Suprapubic skin (tissue), 4 donors: ENCODE measurements at regions not wholly inside any gene's neighbourhood (a gene's known extent, or its start where the extent isn't known, plus 50 kb on each side); places are given as distances from the start of the nearest gene placed in this dataset.

Experiments used
- EP300 ChIP-seq: sonication (generic); formaldehyde crosslinking; IDR thresholded peaks from one replicate; pipeline ENCODE4 v1.6.1; 2017; ENCODE audit warnings: antibody characterized with exemption
- POLR2A ChIP-seq, 2 donors: fragments of 450-650 bp; IDR thresholded peaks; one replicate each; pipeline ENCODE4 v1.6.1; 2017; ENCODE audit warnings: antibody characterized with exemption in 2 of 2, mild to moderate bottlenecking in 2 of 2, moderate library complexity in 2 of 2
- POLR2AphosphoS5 ChIP-seq, 3 donors: sonication (generic); formaldehyde crosslinking; IDR thresholded peaks; one replicate each; pipeline ENCODE4 v1.6.1; 2017; ENCODE audit warnings: antibody characterized with exemption in 3 of 3
- TF ChIP-seq, protein P1 (sequence below), 2 donors: fragments of 200-600 bp in 1 of 2; fragments of 450-650 bp in 1 of 2; sonication (generic) in 1 of 2; IDR thresholded peaks; one replicate each; pipeline ENCODE4 v1.5.1; 2016 to 2019; ENCODE audit warnings: antibody characterized with exemption in 2 of 2, mild to moderate bottlenecking in 1 of 2, moderate library complexity in 1 of 2

DNA sequence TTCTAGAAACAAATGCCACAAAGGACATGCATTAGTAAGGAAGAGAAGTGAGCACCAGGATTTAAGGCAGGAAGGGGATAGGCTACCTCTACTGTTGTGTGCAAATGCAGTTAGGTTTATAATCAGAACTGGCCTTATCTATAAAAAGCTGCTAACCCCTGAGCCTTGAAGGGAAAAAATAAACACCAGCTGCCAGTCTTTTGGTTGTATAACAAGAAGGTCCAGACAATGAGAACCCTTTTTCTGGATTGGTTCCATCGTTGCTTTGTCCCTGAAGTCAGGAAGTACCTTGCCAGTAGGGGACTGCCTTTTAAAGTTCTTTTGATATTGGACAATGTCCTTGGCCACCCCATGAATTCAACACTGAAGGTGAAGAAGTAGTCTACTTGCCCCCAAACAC lies 126.7 kb upstream of the OTUD4 start:
- TF ChIP-seq EP300 (no peak), POLR2A (IDR thresholded peaks at IDR 0.05) (no peak), POLR2AphosphoS5 (IDR thresholded peaks at IDR 0.05) (no peak)
- TF ChIP-seq, protein P1, sequence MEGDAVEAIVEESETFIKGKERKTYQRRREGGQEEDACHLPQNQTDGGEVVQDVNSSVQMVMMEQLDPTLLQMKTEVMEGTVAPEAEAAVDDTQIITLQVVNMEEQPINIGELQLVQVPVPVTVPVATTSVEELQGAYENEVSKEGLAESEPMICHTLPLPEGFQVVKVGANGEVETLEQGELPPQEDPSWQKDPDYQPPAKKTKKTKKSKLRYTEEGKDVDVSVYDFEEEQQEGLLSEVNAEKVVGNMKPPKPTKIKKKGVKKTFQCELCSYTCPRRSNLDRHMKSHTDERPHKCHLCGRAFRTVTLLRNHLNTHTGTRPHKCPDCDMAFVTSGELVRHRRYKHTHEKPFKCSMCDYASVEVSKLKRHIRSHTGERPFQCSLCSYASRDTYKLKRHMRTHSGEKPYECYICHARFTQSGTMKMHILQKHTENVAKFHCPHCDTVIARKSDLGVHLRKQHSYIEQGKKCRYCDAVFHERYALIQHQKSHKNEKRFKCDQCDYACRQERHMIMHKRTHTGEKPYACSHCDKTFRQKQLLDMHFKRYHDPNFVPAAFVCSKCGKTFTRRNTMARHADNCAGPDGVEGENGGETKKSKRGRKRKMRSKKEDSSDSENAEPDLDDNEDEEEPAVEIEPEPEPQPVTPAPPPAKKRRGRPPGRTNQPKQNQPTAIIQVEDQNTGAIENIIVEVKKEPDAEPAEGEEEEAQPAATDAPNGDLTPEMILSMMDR (IDR thresholded peaks at IDR 0.05) = no peak
